ENCODE measurements at regions not wholly inside any gene's neighbourhood (a gene's known extent, or its start where the extent isn't known, plus 50 kb on each side); places are given as distances from the start of the nearest gene placed in this dataset.

- peaks cover 8% of the 10 kb centered on the region for H3K9me3 Mint-ChIP-seq
- Histone ChIP-seq H3K4me1 (ENCODE audit: insufficient read depth, low read length) (no peaks in the 10 kb centered on the region), H3K9me3 (ENCODE audit: control insufficient read depth in 1 of 2, insufficient read depth in 1 of 2, low read length in 2 of 2) (peaks cover 0 to 8% of the 10 kb centered on the region in 2 experiments), H3K27me3 (ENCODE audit: control insufficient read depth in 1 of 2, insufficient read depth in 2 of 2, low read length in 2 of 2) (no peaks in the 10 kb centered on the region), H3K36me3 (ENCODE audit: insufficient read depth, low read length) (no peaks in the 10 kb centered on the region), H3K4me3 (ENCODE audit: low read length) (no peak overlapping the region), H3K27ac (ENCODE audit: low read depth in 1 of 2, low read length in 2 of 2) (no peak overlapping the region)
- no peak for ATAC-seq (ENCODE audit: poor library complexity)
- no peak overlapping the region for H3K4me3 Mint-ChIP-seq
- H3K27ac Mint-ChIP-seq: no peak overlapping the region
- POLR2A ChIA-PET: no interaction called here
- H3K36me3 Mint-ChIP-seq (ENCODE audit: low read depth): no peaks in the 10 kb centered on the region
- no peak for TF ChIP-seq CTCF (IDR thresholded peaks at IDR 0.05)
- CTCF ChIA-PET: no interaction called here
- intact Hi-C loops (cut with DNase I, micrococcal nuclease): no loop called here
- H3K27me3 Mint-ChIP-seq: peaks cover 17% of the 10 kb centered on the region
- DNase-seq: no peak
- H3K4me1 Mint-ChIP-seq (ENCODE audit: low read depth): no peaks in the 10 kb centered on the region
Measured at GRCh38 chr1:232310541-232310940, 319.4 kb downstream of the SIPA1L2 start.

- no peaks in the 10 kb centered on the region for H3K27me3 ChIP-seq (ENCODE audit: control insufficient read depth in 1 of 2, insufficient read depth in 2 of 2, low read length in 2 of 2)
- no peak overlapping the region for H3K4me3 ChIP-seq (ENCODE audit: low read length)
- no peaks in the 10 kb centered on the region for H3K36me3 ChIP-seq (ENCODE audit: insufficient read depth, low read length)
- Mint-ChIP-seq H3K27me3 (peaks cover 30% of the 10 kb centered on the region), H3K27ac (no peak overlapping the region), H3K36me3 (ENCODE audit: low read depth) (no peaks in the 10 kb centered on the region), H3K4me1 (ENCODE audit: low read depth) (no peaks in the 10 kb centered on the region), H3K9me3 (peaks cover 5% of the 10 kb centered on the region), H3K4me3 (no peak overlapping the region)
- POLR2A ChIA-PET: no interaction called here
- no peak for TF ChIP-seq CTCF (IDR thresholded peaks at IDR 0.05)
- intact Hi-C loops (cut with DNase I, micrococcal nuclease): no loop called here
- ATAC-seq (ENCODE audit: poor library complexity): no peak
- DNase-seq: no peak
- no peak overlapping the region for H3K27ac ChIP-seq (ENCODE audit: low read depth in 1 of 2, low read length in 2 of 2)
- peaks cover 0 to 3% of the 10 kb centered on the region in 2 experiments for H3K9me3 ChIP-seq (ENCODE audit: control insufficient read depth in 1 of 2, insufficient read depth in 1 of 2, low read length in 2 of 2)
- CTCF ChIA-PET: no interaction called here
- no peaks in the 10 kb centered on the region for H3K4me1 ChIP-seq (ENCODE audit: insufficient read depth, low read length)
Measured at GRCh38 chr1:232308616-232309015, 321.3 kb downstream of the SIPA1L2 start.

- POLR2A ChIA-PET: no interaction called here
- CTCF ChIA-PET: no interaction called here
Measured at GRCh38 chr1:232307296-232308017, 322.5 kb downstream of the SIPA1L2 start.

More at GRCh38 chr1:232307296-232308017, 322.5 kb downstream of the SIPA1L2 start:
- Histone ChIP-seq H3K36me3 (ENCODE audit: insufficient read depth, low read length) (no peaks in the 10 kb centered on the region), H3K27me3 (ENCODE audit: control insufficient read depth in 1 of 2, insufficient read depth in 2 of 2, low read length in 2 of 2) (no peaks in the 10 kb centered on the region), H3K27ac (ENCODE audit: low read depth in 1 of 2, low read length in 2 of 2) (no peak overlapping the region), H3K4me3 (ENCODE audit: low read length) (no peak overlapping the region), H3K4me1 (ENCODE audit: insufficient read depth, low read length) (no peaks in the 10 kb centered on the region), H3K9me3 (ENCODE audit: control insufficient read depth in 1 of 2, insufficient read depth in 1 of 2, low read length in 2 of 2) (peaks cover 0 to 3% of the 10 kb centered on the region in 2 experiments)
- Mint-ChIP-seq H3K4me1 (ENCODE audit: low read depth) (no peaks in the 10 kb centered on the region), H3K4me3 (no peak overlapping the region), H3K27ac (no peak overlapping the region), H3K9me3 (no peaks in the 10 kb centered on the region), H3K27me3 (peaks cover 31% of the 10 kb centered on the region), H3K36me3 (ENCODE audit: low read depth) (no peaks in the 10 kb centered on the region)
- DNase-seq: no peak
- no peak for ATAC-seq (ENCODE audit: poor library complexity)
- no peak for TF ChIP-seq CTCF (IDR thresholded peaks at IDR 0.05)
- intact Hi-C loops (cut with DNase I, micrococcal nuclease): no loop called here
